SK-N-SH (cell line): ENCODE measurements at regions not wholly inside any gene's neighbourhood (a gene's known extent, or its start where the extent isn't known, plus 50 kb on each side); places are given as distances from the start of the nearest gene placed in this dataset.

Experiments
- CTCF ChIA-PET: fragments of 300-600, 350-600 bp; formaldehyde crosslinking; extraction: SDS; loops from one replicate; lab custom pipeline; 2021; lab: Yijun Ruan, JAX
- POLR2A ChIA-PET: fragments of 350-600 bp; sonication (Branson Sonifier 250); formaldehyde crosslinking; extraction: SDS; loops from one replicate; lab custom pipeline; 2020; ENCODE audit warnings: antibody characterized with exemption, inconsistent platforms; lab: Yijun Ruan, JAX
- DNase-seq: peaks from one replicate; pipeline ENCODE4 v3.0.0; 2012
- H2AFZ ChIP-seq: fragments of 200-600 bp; sonication (generic); 2 replicates; pipeline ENCODE4 v1.8.1; 2016; ENCODE audit warnings: antibody characterized with exemption, mild to moderate bottlenecking, low read depth
- H3F3A ChIP-seq: fragments of 200-600 bp; sonication (generic); replicated peaks from 2 replicates; pipeline ENCODE3; 2016; ENCODE audit warnings: antibody characterized with exemption, mild to moderate bottlenecking; ENCODE audit not compliant: insufficient read depth
- H3K27ac ChIP-seq, 2 experiments: fragments of 200-500 bp in 1 of 2; fragments of 200-600 bp in 1 of 2; sonication (Bioruptor generic) in 1 of 2; sonication (generic), shearing (Covaris generic) in 1 of 2; 2 replicates each; pipeline versions ENCODE4 v1.5.1 to v1.6.1; 2014 to 2016; ENCODE audit warnings: low read depth in 2 of 2, inconsistent platforms in 1 of 2, low read length in 1 of 2, mild to moderate bottlenecking in 1 of 2, mixed read lengths in 1 of 2
- H3K27me3 ChIP-seq: fragments of 200-600 bp; sonication (generic), shearing (Covaris generic); 2 replicates; pipeline ENCODE4 v1.6.1; 2016; ENCODE audit warnings: mixed run types; ENCODE audit not compliant: insufficient read depth
- H3K36me3 ChIP-seq, 2 experiments: fragments of 200-500 bp in 1 of 2; fragments of 200-600 bp in 1 of 2; sonication (Bioruptor generic) in 1 of 2; sonication (generic) in 1 of 2; replicated peaks in 1 of 2; 2 replicates each; pipeline versions ENCODE3 to v1.5.1; 2014 to 2016; ENCODE audit warnings: low read length in 1 of 2, mild to moderate bottlenecking in 1 of 2; ENCODE audit not compliant: insufficient read depth in 2 of 2, control insufficient read depth in 1 of 2
- H3K4me1 ChIP-seq, 2 experiments: fragments of 200-500 bp in 1 of 2; fragments of 200-600 bp in 1 of 2; sonication (Bioruptor generic) in 1 of 2; sonication (generic), shearing (Covaris generic) in 1 of 2; 2 replicates each; pipeline versions ENCODE4 v1.5.1 to v1.6.1; 2014 to 2016; ENCODE audit warnings: low read depth in 1 of 2, low read length in 1 of 2, mixed run types in 1 of 2; ENCODE audit not compliant: insufficient read depth in 2 of 2, control insufficient read depth in 1 of 2
- H3K4me2 ChIP-seq: fragments of 200-600 bp; sonication (generic), shearing (Covaris generic); 2 replicates; pipeline ENCODE4 v1.6.1; 2017; ENCODE audit warnings: mixed run types
- H3K4me3 ChIP-seq, 2 experiments: fragments of 200-500 bp in 1 of 2; fragments of 200-600 bp in 1 of 2; sonication (Bioruptor generic) in 1 of 2; sonication (generic), shearing (Covaris generic) in 1 of 2; 2 replicates each; pipeline versions ENCODE4 v1.5.1 to v1.8.1; 2014 to 2016; ENCODE audit warnings: low read depth in 2 of 2, inconsistent platforms in 1 of 2, low read length in 1 of 2, mild to moderate bottlenecking in 1 of 2, mixed read lengths in 1 of 2, moderate library complexity in 1 of 2
- H3K79me2 ChIP-seq: fragments of 200-600 bp; sonication (generic); 2 replicates; pipeline ENCODE4 v1.8.1; 2017; ENCODE audit warnings: mild to moderate bottlenecking; ENCODE audit not compliant: insufficient read depth
- H3K9ac ChIP-seq: fragments of 200-600 bp; sonication (generic); 2 replicates; pipeline ENCODE4 v1.6.1; 2017; ENCODE audit warnings: mixed run types
- H3K9me2 ChIP-seq: fragments of 200-600 bp; sonication (generic); 2 replicates; pipeline ENCODE4 v1.6.1; 2017; ENCODE audit warnings: mixed run types
- H3K9me3 ChIP-seq: fragments of 200-600 bp; sonication (generic); 2 replicates; pipeline ENCODE4 v1.6.1; 2017; ENCODE audit warnings: mixed run types, mild to moderate bottlenecking, moderate library complexity
- H4K20me1 ChIP-seq: fragments of 200-600 bp; sonication (generic); 2 replicates; pipeline ENCODE4 v1.6.1; 2017; ENCODE audit warnings: mild to moderate bottlenecking, mixed run types; ENCODE audit not compliant: insufficient read depth
- CHD2 ChIP-seq: fragments of 150-350 bp; IDR thresholded peaks from 2 replicates; pipeline ENCODE4 v1.6.1; 2018; ENCODE audit warnings: low read length; ENCODE audit not compliant: partially characterized antibody
- CTCF ChIP-seq: fragments of 200-600 bp; sonication (generic); IDR thresholded peaks from 2 replicates; pipeline ENCODE4 v1.6.1; 2017; ENCODE audit warnings: antibody characterized with exemption, mild to moderate bottlenecking, moderate library complexity
- ELF1 ChIP-seq: IDR thresholded peaks from 2 replicates; pipeline ENCODE4 v1.4.0; 2012
- FOXJ3 ChIP-seq: sonication (generic); formaldehyde crosslinking; IDR thresholded peaks from 2 replicates; pipeline ENCODE4 v1.5.1; 2020; ENCODE audit warnings: mild to moderate bottlenecking, missing genetic modification reagents
- GABPA ChIP-seq: IDR thresholded peaks from 2 replicates; pipeline ENCODE4 v1.4.0; 2012; ENCODE audit warnings: low read depth, mild to moderate bottlenecking
- IRF3 ChIP-seq: fragments of 150-350 bp; IDR thresholded peaks from 2 replicates; pipeline ENCODE4 v1.6.1; 2016; ENCODE audit warnings: mild to moderate bottlenecking, low read depth, low read length
- MEF2A ChIP-seq: IDR thresholded peaks from 2 replicates; pipeline ENCODE4 v1.4.0; 2012; ENCODE audit warnings: low read depth, borderline replicate concordance
- MXI1 ChIP-seq: IDR thresholded peaks from 2 replicates; pipeline ENCODE4 v1.6.1; 2012; ENCODE audit warnings: mild to moderate bottlenecking, low read depth, low read length, improper control_type of control experiment
- NFIC ChIP-seq: IDR thresholded peaks from 2 replicates; pipeline ENCODE4 v1.4.0; 2012; ENCODE audit warnings: borderline replicate concordance
- NRF1 ChIP-seq: IDR thresholded peaks from 2 replicates; pipeline ENCODE4 v1.6.1; 2012; ENCODE audit warnings: low read depth, mild to moderate bottlenecking, low read length
- RXRA ChIP-seq: IDR thresholded peaks from 2 replicates; pipeline ENCODE4 v1.4.0; 2012; ENCODE audit warnings: low read depth, mild to moderate bottlenecking, borderline replicate concordance
- SIN3A ChIP-seq: IDR thresholded peaks from 2 replicates; pipeline ENCODE4 v1.6.1; 2012; ENCODE audit warnings: low read depth, mild to moderate bottlenecking, low read length, moderate library complexity, borderline replicate concordance
- TAF1 ChIP-seq: IDR thresholded peaks from 2 replicates; pipeline ENCODE4 v1.6.1; 2012; ENCODE audit warnings: low read depth, mild to moderate bottlenecking, low read length, moderate library complexity, borderline replicate concordance
- TCF12 ChIP-seq: IDR thresholded peaks from 2 replicates; pipeline ENCODE4 v1.4.0; 2012
- ZBTB33 ChIP-seq: IDR thresholded peaks from 2 replicates; pipeline ENCODE4 v1.4.0; 2012; ENCODE audit warnings: low read depth, borderline replicate concordance
- WGBS: methylation state at CpG from one replicate; pipeline ENCODE4 v1.1.6; 2017; ENCODE audit warnings: low lambda C conversion rate; 5-methylcytosine and 5-hydroxymethylcytosine counted together
- TF ChIP-seq, protein P1 (sequence below): IDR thresholded peaks from 2 replicates; pipeline ENCODE4 v1.4.0; 2012; ENCODE audit warnings: low read depth, borderline replicate concordance
- TF ChIP-seq, protein P2 (sequence below): fragments of 150-350 bp; IDR thresholded peaks from 2 replicates; pipeline ENCODE4 v1.6.1; 2017; ENCODE audit warnings: antibody characterized with exemption, low read length, low read depth, borderline replicate concordance
- TF ChIP-seq, protein P3 (sequence below): IDR thresholded peaks from 2 replicates; pipeline ENCODE4 v1.6.1; 2012; ENCODE audit warnings: mild to moderate bottlenecking, low read depth, low read length, moderate library complexity

DNA sequence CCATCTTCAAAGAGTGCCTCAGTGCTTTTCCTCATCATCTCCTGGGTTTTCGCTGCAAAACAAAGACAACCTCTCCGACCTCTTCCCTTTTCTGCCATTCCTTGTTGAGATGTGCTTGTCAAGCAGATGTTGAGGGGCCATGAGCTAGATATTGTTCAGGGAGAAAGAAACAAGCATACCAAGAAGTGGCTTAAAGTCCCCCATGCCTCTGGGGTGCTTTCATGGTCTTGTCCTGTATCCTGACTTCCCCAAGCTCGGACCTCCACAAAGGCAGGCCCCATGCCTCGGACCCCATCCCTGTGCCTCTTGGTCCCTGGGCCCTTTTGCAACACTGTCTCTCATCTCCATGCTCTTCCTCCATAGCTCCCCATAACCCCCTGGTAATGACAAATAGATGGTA lies 103.8 kb downstream of the C1orf94 start:
- Histone ChIP-seq H4K20me1 (no peaks in the 10 kb centered on the region), H3F3A (no peaks in the 10 kb centered on the region), H3K4me1 (no peaks in the 10 kb centered on the region), H3K36me3 (no peaks in the 10 kb centered on the region), H3K9ac (no peak overlapping the region), H3K4me2 (no peak overlapping the region), H3K79me2 (no peaks in the 10 kb centered on the region), H3K4me3 (no peak overlapping the region), H3K27me3 (no peaks in the 10 kb centered on the region), H3K9me2 (no peaks in the 10 kb centered on the region), H2AFZ (no peak overlapping the region), H3K9me3 (no peaks in the 10 kb centered on the region), H3K27ac (no peak overlapping the region)
- no peak for DNase-seq
- TF ChIP-seq NFIC = no peak
- TF ChIP-seq, protein P1, sequence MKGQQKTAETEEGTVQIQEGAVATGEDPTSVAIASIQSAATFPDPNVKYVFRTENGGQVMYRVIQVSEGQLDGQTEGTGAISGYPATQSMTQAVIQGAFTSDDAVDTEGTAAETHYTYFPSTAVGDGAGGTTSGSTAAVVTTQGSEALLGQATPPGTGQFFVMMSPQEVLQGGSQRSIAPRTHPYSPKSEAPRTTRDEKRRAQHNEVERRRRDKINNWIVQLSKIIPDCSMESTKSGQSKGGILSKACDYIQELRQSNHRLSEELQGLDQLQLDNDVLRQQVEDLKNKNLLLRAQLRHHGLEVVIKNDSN = no peak
- TF ChIP-seq, protein P2, sequence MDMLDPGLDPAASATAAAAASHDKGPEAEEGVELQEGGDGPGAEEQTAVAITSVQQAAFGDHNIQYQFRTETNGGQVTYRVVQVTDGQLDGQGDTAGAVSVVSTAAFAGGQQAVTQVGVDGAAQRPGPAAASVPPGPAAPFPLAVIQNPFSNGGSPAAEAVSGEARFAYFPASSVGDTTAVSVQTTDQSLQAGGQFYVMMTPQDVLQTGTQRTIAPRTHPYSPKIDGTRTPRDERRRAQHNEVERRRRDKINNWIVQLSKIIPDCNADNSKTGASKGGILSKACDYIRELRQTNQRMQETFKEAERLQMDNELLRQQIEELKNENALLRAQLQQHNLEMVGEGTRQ = no peak
- no peak for TF ChIP-seq MXI1
- no peak for TF ChIP-seq ZBTB33
- TF ChIP-seq CHD2 = no peak
- TF ChIP-seq ELF1 = no peak
- TF ChIP-seq TAF1 = no peak
- TF ChIP-seq NRF1 = no peak
- no peak for TF ChIP-seq RXRA
- no peak for TF ChIP-seq IRF3
- no peak for TF ChIP-seq GABPA
- no peak for TF ChIP-seq CTCF
- TF ChIP-seq TCF12 = no peak
- TF ChIP-seq, protein P3, sequence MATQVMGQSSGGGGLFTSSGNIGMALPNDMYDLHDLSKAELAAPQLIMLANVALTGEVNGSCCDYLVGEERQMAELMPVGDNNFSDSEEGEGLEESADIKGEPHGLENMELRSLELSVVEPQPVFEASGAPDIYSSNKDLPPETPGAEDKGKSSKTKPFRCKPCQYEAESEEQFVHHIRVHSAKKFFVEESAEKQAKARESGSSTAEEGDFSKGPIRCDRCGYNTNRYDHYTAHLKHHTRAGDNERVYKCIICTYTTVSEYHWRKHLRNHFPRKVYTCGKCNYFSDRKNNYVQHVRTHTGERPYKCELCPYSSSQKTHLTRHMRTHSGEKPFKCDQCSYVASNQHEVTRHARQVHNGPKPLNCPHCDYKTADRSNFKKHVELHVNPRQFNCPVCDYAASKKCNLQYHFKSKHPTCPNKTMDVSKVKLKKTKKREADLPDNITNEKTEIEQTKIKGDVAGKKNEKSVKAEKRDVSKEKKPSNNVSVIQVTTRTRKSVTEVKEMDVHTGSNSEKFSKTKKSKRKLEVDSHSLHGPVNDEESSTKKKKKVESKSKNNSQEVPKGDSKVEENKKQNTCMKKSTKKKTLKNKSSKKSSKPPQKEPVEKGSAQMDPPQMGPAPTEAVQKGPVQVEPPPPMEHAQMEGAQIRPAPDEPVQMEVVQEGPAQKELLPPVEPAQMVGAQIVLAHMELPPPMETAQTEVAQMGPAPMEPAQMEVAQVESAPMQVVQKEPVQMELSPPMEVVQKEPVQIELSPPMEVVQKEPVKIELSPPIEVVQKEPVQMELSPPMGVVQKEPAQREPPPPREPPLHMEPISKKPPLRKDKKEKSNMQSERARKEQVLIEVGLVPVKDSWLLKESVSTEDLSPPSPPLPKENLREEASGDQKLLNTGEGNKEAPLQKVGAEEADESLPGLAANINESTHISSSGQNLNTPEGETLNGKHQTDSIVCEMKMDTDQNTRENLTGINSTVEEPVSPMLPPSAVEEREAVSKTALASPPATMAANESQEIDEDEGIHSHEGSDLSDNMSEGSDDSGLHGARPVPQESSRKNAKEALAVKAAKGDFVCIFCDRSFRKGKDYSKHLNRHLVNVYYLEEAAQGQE = no peak
- no peak for TF ChIP-seq FOXJ3
- no peak for TF ChIP-seq SIN3A
- TF ChIP-seq MEF2A = no peak
- ChIA-PET CTCF (interaction anchor here (0.8 to 1.2 kb wide), 2 partner anchors 9 to 18 kb away, joined by 3 to 6 read pairs; no protein-coding TSS in a partner anchor), POLR2A (no interaction called here)
- 10% methylated on average over 4 of the region's 4 CpGs for WGBS
